Left lung (tissue), 4 donors: ENCODE measurements at regions not wholly inside any gene's neighbourhood (a gene's known extent, or its start where the extent isn't known, plus 50 kb on each side); places are given as distances from the start of the nearest gene placed in this dataset.

Experiments
- ATAC-seq: fragments of 200-7000 bp; cut with Tn5 transposase; one replicate; pipeline ENCODE4 v1.9.1; 2020; ENCODE audit warnings: moderate library complexity
- DNase-seq, 4 donors: peaks; one replicate each; pipeline ENCODE4 v3.0.0-alpha.2; 2013 to 2020
- H3K27ac ChIP-seq, 2 donors: fragments of 200-600 bp; sonication (generic) in 1 of 2; one replicate each; pipeline versions ENCODE4 v1.5.0 to v1.8.0; 2020 to 2021
- H3K27me3 ChIP-seq, 2 donors: fragments of 200-600 bp; sonication (generic) in 1 of 2; one replicate each; pipeline versions ENCODE4 v1.5.0 to v1.8.0; 2020 to 2021
- H3K36me3 ChIP-seq, 2 donors: fragments of 200-600 bp; sonication (generic) in 1 of 2; one replicate each; pipeline versions ENCODE4 v1.5.0 to v1.8.0; 2020 to 2021
- H3K4me1 ChIP-seq, 2 donors: fragments of 200-600 bp; one replicate each; pipeline ENCODE4 v1.8.0; 2021
- H3K4me3 ChIP-seq, 2 donors: fragments of 200-600 bp; sonication (generic) in 1 of 2; one replicate each; pipeline versions ENCODE4 v1.5.0 to v1.8.0; 2020 to 2021; ENCODE audit warnings: mild to moderate bottlenecking in 1 of 2
- H3K9me3 ChIP-seq, 2 donors: fragments of 200-600 bp; sonication (generic) in 1 of 2; one replicate each; pipeline versions ENCODE4 v1.5.0 to v1.8.0; 2020 to 2021
- CTCF ChIP-seq, 2 donors: fragments of 200-600 bp; sonication (generic) in 1 of 2; IDR thresholded peaks; one replicate each; pipeline versions ENCODE4 v1.5.0 to v1.8.0; 2021; ENCODE audit warnings: antibody characterized with exemption in 2 of 2
- intact Hi-C, 2 donors: fragments of 100-400 bp; cut with DNase I; formaldehyde crosslinking; loops; one replicate each; pipeline versions ENCODE4 v1.11.2 to v1.14.2; 2022
- donor health status: DM: no; HTN: yes; CAD: no.
- donor health status: DM: no; HTN: no; CAD: no.

- ATAC-seq (no peak), DNase-seq (no peak)
- no peak for TF ChIP-seq CTCF (IDR thresholded peaks at IDR 0.05)
- Histone ChIP-seq H3K4me3 (no peak overlapping the region), H3K4me1 (peaks cover 0 to 6% of the 10 kb centered on the region in 2 donors), H3K27ac (no peak overlapping the region), H3K9me3 (no peaks in the 10 kb centered on the region), H3K27me3 (no peaks in the 10 kb centered on the region), H3K36me3 (no peaks in the 10 kb centered on the region)
- intact Hi-C loops: no loop called here
These were observed 196.2 kb upstream of the CLINT1 start for GRCh38 chr5:158055111-158055501.

- TF ChIP-seq CTCF (IDR thresholded peaks at IDR 0.05): no peak
- Histone ChIP-seq H3K27ac (no peak overlapping the region), H3K9me3 (no peaks in the 10 kb centered on the region), H3K36me3 (no peaks in the 10 kb centered on the region), H3K27me3 (no peaks in the 10 kb centered on the region), H3K4me3 (no peak overlapping the region), H3K4me1 (peaks cover 0 to 6% of the 10 kb centered on the region in 2 donors)
- ATAC-seq: no peak
- intact Hi-C loops: no loop called here
- DNase-seq: no peak
These were observed 195.5 kb upstream of the CLINT1 start for GRCh38 chr5:158054223-158055110.

- intact Hi-C loops: no loop called here
- peaks cover 0 to 5% of the 10 kb centered on the region in 2 donors for H3K27me3 ChIP-seq
- H3K36me3 ChIP-seq: no peaks in the 10 kb centered on the region
- no peak for TF ChIP-seq CTCF (IDR thresholded peaks at IDR 0.05)
- H3K27ac ChIP-seq: no peak overlapping the region
- peaks cover 0 to 6% of the 10 kb centered on the region in 2 donors for H3K4me1 ChIP-seq
- H3K9me3 ChIP-seq: no peaks in the 10 kb centered on the region
- no peak for DNase-seq
- no peak for ATAC-seq
- H3K4me3 ChIP-seq: no peak overlapping the region
These were observed 192.1 kb upstream of the CLINT1 start for GRCh38 chr5:158051036-158051435.

GRCh38 chr5:158050421-158050820, 191.5 kb upstream of the CLINT1 start:
- Histone ChIP-seq H3K4me1 (peaks cover 0 to 6% of the 10 kb centered on the region in 2 donors), H3K4me3 (no peak overlapping the region), H3K36me3 (no peaks in the 10 kb centered on the region), H3K27ac (no peak overlapping the region), H3K27me3 (peaks cover 0 to 5% of the 10 kb centered on the region in 2 donors), H3K9me3 (no peaks in the 10 kb centered on the region)
- no peak for TF ChIP-seq CTCF (IDR thresholded peaks at IDR 0.05)
- ATAC-seq (no peak), DNase-seq (no peak)
- intact Hi-C loops: no loop called here

- H3K27me3 ChIP-seq: peaks cover 0 to 5% of the 10 kb centered on the region in 2 donors
- no peaks in the 10 kb centered on the region for H3K36me3 ChIP-seq
- no peak for DNase-seq
- intact Hi-C loops: no loop called here
- no peaks in the 10 kb centered on the region for H3K9me3 ChIP-seq
- ATAC-seq: no peak
- H3K4me3 ChIP-seq: no peak overlapping the region
- peaks cover 0 to under 1% of the 10 kb centered on the region in 2 donors for H3K4me1 ChIP-seq
- no peak overlapping the region for H3K27ac ChIP-seq
- TF ChIP-seq CTCF (IDR thresholded peaks at IDR 0.05): no peak
These were observed 190.5 kb upstream of the CLINT1 start for GRCh38 chr5:158049459-158049858.
